Stimulated activated CD8-positive, alpha-beta memory T cell treated with anti-CD3 and anti-CD28 coated beads, Interleukin-7, amount 100 ng/mL, for 1 hour (primary cell): ENCODE measurements at regions not wholly inside any gene's neighbourhood (a gene's known extent, or its start where the extent isn't known, plus 50 kb on each side); places are given as distances from the start of the nearest gene placed in this dataset.

Source experiments
- DNase-seq, 2 donors: peaks; one replicate each; pipeline ENCODE4 v3.0.0-alpha.2; 2020; ENCODE audit warnings: low read depth in 2 of 2

DNA sequence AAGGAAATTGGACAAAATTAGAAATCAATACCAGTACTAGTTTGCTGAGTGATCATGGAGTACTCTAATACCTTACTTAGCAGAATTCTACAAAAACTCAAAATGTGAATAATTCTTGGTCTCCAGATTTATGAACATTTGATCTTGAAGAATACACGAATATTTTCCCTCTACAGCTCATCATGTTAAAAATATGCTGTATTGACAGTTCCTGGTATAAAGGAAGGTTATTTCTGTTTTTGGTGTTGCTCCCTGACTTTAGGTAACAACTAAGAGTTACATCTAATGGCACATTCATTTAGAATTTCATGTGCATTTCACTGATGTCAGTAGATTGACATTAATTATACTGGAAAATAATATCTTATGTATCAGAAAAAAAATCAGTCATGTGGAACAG is 479.2 kb upstream of the PKDCC start:
- DNase-seq, result no peak

GRCh38 chr2:41572154-41572553 is 475.7 kb upstream of the PKDCC start:
- DNase-seq, result no peak

GRCh38 chr2:41576423-41576822 is 471.4 kb upstream of the PKDCC start:
- no peak for DNase-seq

- DNase-seq, result no peak
These were observed 468.0 kb upstream of the PKDCC start for GRCh38 chr2:41579806-41580205.

GRCh38 chr2:41580806-41581205 is 467.0 kb upstream of the PKDCC start:
- DNase-seq, result no peak

DNA sequence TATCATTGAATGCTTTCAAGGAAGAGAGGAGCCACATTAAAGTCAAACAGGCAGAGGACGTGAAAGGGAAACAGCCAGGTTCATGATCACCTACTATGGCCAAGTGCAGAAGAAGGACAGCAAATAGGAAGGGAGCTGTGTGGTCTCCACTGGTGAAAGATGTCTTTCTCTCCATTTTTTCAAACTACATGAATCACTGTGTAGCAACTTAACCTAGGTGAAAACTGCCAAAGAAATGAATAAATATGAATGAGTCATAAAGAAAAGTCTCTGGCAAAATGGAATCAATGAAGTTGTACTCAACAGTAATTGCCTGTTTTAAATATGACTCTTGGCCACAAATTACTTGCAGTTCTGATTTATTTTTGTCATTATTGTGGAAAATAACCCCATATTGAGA is 452.6 kb upstream of the PKDCC start:
- DNase-seq, result no peak

GRCh38 chr2:41597680-41598079 is 450.1 kb upstream of the PKDCC start:
- DNase-seq, result no peak

- DNase-seq, result no peak
These were observed 449.5 kb upstream of the PKDCC start for GRCh38 chr2:41598161-41598894.

DNA sequence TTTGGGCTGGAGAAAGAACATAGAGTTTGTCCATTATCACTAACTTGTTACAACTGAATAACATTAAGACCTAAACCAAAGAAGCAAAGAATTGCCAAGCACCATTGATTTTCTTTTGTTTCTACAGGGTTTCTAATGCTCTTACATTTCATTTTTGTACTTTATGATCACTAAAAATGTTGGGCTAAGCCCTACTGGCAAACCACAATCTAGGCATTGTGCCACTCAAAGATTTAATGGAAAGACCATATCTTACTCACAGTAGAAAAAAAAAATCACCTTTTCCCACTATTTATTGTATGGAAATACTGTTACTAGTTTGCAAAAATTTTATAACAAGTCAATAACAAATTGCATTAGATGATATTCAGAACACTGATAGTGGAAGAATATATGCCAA is 447.4 kb upstream of the PKDCC start:
- no peak for DNase-seq

GRCh38 chr2:41602341-41602740 is 445.5 kb upstream of the PKDCC start:
- DNase-seq, result no peak

- no peak for DNase-seq
These were observed 442.5 kb upstream of the PKDCC start for GRCh38 chr2:41605311-41605710.

DNA sequence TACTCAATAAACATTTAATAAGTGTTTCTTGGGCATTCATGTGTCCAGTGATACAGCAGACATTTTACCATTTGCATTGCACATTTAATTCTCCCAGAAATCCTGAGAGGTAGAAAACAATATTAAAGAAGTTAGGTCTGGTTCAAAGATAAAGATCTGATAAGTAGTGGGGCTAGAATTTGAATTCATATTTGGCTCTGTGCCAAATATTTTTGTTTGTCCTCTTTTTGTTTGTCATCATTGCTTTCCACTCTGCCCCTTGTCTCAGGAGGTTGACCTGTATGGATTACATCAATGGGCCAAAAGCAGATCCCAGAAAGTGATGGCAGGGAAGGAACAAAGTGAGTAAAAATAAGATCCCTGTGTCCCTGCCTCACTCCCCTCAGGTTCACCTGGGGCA is 441.9 kb upstream of the PKDCC start:
- DNase-seq, result no peak

- no peak for DNase-seq
These were observed 437.2 kb upstream of the PKDCC start for GRCh38 chr2:41610501-41611190.

- DNase-seq, result no peak
These were observed 429.1 kb upstream of the PKDCC start for GRCh38 chr2:41618754-41619153.

GRCh38 chr2:41621095-41621494 is 426.7 kb upstream of the PKDCC start:
- no peak for DNase-seq

DNA sequence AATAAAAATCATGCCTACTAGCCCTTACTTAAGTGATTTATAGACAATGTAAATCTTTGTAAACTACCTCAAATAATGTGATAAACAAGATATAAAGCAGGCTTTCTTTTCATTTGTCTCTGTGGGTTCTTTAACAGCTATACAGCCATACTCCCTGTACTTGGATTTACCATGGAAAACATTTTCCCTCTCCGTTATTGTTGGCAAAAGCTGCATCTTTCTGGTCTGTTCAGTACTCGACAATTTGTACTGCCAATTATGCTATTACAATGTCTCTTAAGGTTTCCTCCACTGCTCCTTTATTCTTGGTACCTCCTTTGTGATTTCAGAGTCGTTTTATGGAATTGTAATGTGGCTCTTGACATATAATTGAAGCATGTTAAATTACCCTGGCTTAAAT is 426.3 kb upstream of the PKDCC start:
- no peak for DNase-seq

- DNase-seq, result no peak
These were observed 425.5 kb upstream of the PKDCC start for GRCh38 chr2:41622301-41622700.

DNA sequence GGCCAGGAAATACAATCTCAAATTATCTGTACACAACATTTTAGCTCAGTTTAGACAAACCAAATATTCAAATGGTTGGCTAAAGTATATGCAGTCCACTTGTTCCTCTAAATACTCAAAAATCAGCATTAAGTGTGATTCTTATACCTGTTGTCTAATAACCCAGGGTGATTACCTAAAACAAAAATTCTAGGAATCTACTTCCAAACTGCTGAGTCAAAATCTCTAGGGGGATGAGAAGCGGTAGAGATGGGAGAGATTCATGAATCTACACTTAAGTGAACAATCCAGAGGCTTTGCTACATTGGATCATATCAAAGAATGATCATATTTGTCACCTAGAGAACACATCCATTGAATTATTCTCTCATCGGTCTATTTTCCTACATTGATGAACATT is 420.9 kb upstream of the PKDCC start:
- no peak for DNase-seq

DNA sequence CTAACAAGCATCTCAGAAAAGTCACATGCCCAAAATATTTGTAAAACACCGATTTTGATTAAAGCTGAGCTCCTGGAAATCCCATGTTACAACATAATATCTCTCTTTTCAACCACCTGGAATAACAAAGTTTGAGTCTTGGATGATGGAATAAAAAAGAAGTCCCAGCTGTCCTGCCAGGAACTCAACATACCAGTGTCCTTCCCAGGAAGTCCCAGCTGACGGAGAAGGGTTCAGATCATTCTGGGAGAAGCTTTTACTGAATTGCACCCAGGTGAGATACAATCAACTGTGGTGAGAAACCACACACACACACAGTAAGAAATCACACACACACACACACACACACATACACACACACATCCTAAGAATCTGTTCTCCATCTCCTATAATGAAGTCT is 413.1 kb upstream of the PKDCC start:
- no peak for DNase-seq

DNA sequence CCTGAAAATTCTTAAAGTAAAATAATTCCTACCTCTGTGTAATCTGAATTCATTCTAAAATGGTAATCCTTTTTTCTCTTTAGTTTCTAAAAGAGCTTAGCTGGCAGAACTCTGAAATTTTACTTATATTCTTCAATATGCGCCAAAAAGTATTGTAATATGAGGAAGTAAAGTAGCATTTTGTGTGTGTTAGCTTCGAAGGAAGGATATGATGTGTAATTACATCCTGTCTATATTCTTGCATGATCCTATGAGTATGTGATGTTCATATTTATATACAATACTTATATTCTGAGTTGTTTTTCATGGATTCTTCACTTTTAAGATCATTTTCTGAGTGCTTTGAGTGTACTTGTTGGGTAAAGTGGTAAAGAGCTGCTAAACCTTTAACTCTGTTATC is 402.9 kb upstream of the PKDCC start:
- no peak for DNase-seq

DNA sequence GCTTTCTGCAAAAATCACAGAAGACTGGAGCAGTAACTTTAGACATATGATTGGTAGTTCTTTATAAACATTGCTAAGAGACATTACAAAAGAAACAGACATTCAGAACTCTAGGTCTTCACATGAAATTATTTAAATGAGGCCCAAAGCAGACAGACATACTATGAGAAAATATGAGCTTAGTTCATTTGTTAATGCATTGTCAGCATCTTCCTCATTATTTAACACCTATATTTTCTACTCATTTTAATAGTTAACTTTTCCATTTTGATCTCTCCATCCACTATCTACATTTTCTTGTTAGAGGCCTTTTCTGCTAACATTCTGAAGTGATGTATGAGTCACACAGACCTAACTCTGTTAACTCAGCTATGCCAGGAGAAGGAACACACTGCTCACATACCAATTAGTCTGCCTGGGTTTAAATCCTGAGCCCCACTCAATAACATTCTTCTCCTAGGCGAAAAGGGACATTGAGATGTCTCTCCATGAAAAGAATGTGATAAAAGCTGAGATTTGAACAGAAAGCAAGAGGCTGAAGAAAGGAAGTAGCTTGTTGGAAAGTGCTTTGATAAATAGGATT is 400.3 kb upstream of the PKDCC start:
- no peak for DNase-seq

DNA sequence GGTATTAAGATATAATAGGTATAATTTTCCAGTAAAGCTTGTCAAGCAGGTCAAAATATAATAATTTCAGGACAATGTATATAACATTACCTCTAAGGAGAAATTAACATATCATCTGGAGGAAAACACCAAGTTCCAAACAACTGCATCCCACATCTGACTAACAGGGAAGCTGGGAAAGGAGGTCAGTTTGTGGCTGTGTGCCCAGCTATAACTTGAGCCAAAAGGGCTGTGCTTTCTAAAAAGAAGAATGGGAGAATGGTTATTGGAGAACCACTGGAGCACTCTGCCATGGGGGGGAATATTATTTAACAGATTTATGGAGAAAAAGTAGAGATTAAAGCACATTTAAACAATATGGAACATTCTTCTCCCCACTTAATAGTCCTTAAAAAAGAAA is 390.6 kb upstream of the PKDCC start:
- DNase-seq, result no peak

DNA sequence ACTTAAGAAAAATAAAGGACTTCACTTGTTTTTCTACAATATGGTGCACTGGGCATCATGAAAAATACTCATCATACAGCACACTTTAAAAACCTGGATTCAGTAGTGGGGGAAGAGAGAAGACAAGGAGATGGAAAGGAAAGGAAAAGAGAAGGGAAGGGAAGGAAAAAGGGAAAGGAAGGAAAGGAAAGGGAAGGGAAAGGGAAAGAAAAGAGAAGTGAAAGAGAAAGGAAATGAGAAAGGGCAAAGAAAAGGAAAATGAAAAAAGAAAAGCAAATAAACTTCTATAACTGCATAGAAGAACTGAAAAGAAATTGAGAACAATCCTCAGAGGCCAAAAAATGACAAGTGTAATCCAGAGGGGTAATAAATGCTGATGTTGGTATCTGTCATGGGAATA is 388.1 kb upstream of the PKDCC start:
- DNase-seq, result no peak
